ENCODE measurements at regions not wholly inside any gene's neighbourhood (a gene's known extent, or its start where the extent isn't known, plus 50 kb on each side); places are given as distances from the start of the nearest gene placed in this dataset.

DNA sequence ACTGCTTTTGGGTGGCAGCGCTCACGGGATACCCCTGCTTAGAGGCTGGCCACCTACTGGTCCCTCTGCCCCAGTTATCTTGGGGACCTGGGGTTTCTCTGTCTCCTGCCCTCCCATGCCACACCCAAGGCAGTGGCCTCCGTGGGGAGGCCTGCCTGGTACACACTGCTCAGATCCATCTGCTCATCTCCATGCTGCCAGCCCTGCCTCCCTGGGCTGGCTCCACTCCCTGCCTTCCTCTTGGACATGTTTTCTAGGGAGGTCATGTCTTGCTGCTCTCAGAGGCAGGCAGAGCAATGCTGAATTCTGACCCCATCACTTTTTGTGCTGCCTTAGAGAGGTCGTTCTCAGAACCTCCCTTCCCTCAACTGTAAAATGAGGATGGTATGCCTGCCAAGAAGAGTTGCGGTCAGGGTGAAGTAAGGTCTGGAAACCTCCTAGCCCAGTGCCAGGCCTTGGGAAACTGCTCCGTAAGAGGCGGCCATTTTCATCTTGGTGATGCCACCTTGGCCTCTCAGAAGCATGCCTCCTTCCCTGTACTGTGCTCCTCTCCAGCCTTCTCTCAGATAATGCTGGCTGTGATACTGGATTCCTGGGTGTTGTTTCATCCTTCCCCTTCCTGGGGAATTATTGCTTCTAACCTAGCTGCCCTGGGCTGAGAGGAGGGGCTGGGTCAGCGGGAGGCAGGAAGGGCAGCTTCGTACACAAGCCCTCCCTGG is 186.4 kb upstream of the ZBED5 start:
- TF ChIP-seq ATF7 (IDR thresholded peaks at IDR 0.05; ENCODE audit: low read depth) (no peak), SIN3A (IDR thresholded peaks at IDR 0.05; ENCODE audit: low read depth, low read length) (no peak), SREBF2 (IDR thresholded peaks at IDR 0.05; ENCODE audit: low read length) (no peak), HDAC6 (IDR thresholded peaks at IDR 0.05; ENCODE audit: unreplicated experiment) (no peak), TCF7 (IDR thresholded peaks at IDR 0.05; ENCODE audit: borderline replicate concordance) (no peak), POLR2AphosphoS5 (IDR thresholded peaks at IDR 0.05; ENCODE audit: low read length) (no peak), EZH2 (IDR thresholded peaks at IDR 0.05; ENCODE audit: borderline replicate concordance, control insufficient read depth, low read depth, low read length) (no peak), IKZF1 (conservative IDR thresholded peaks at IDR 0.05) (no peak), POLR2AphosphoS2 (IDR thresholded peaks at IDR 0.05; ENCODE audit: low read depth, low read length) (no peak), POLR2A (IDR thresholded peaks at IDR 0.05; ENCODE audit: low read depth, low read length) (no peak)
- TF ChIP-seq, protein P1, sequence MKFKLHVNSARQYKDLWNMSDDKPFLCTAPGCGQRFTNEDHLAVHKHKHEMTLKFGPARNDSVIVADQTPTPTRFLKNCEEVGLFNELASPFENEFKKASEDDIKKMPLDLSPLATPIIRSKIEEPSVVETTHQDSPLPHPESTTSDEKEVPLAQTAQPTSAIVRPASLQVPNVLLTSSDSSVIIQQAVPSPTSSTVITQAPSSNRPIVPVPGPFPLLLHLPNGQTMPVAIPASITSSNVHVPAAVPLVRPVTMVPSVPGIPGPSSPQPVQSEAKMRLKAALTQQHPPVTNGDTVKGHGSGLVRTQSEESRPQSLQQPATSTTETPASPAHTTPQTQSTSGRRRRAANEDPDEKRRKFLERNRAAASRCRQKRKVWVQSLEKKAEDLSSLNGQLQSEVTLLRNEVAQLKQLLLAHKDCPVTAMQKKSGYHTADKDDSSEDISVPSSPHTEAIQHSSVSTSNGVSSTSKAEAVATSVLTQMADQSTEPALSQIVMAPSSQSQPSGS (IDR thresholded peaks at IDR 0.05; ENCODE audit: low read length) = no peak
- TF ChIP-seq, protein P2, sequence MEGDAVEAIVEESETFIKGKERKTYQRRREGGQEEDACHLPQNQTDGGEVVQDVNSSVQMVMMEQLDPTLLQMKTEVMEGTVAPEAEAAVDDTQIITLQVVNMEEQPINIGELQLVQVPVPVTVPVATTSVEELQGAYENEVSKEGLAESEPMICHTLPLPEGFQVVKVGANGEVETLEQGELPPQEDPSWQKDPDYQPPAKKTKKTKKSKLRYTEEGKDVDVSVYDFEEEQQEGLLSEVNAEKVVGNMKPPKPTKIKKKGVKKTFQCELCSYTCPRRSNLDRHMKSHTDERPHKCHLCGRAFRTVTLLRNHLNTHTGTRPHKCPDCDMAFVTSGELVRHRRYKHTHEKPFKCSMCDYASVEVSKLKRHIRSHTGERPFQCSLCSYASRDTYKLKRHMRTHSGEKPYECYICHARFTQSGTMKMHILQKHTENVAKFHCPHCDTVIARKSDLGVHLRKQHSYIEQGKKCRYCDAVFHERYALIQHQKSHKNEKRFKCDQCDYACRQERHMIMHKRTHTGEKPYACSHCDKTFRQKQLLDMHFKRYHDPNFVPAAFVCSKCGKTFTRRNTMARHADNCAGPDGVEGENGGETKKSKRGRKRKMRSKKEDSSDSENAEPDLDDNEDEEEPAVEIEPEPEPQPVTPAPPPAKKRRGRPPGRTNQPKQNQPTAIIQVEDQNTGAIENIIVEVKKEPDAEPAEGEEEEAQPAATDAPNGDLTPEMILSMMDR (IDR thresholded peaks at IDR 0.05 in 2 of 3, conservative IDR thresholded peaks at IDR 0.05 in 1 of 3; ENCODE audit: control insufficient read depth in 2 of 3, extremely low read depth in 1 of 3, insufficient read depth in 1 of 3, low read depth in 3 of 3, low read length in 3 of 3) = no peak
